CD4-positive, alpha-beta T cell (primary cell): ENCODE measurements at regions not wholly inside any gene's neighbourhood (a gene's known extent, or its start where the extent isn't known, plus 50 kb on each side); places are given as distances from the start of the nearest gene placed in this dataset.

Experiments used
- ATAC-seq: fragments of 200-7000 bp; cut with Tn5 transposase; one replicate; pipeline ENCODE4 v1.10.0; 2022; ENCODE audit warnings: mild to moderate bottlenecking; ENCODE audit not compliant: poor library complexity
- CTCF ChIA-PET: fragments of 350-600 bp; sonication (Branson Sonifier 250); formaldehyde crosslinking; loops from one replicate; lab custom pipeline; 2021; ENCODE audit warnings: antibody characterized with exemption, inconsistent platforms; lab: Charles Lee
- POLR2A ChIA-PET: fragments of 350-600 bp; sonication (Branson Sonifier 250); formaldehyde crosslinking; loops from one replicate; lab custom pipeline; 2021; ENCODE audit warnings: antibody characterized with exemption, inconsistent platforms; lab: Charles Lee
- DNase-seq, 14 experiments: peaks; one replicate each; pipeline ENCODE4 v3.0.0-alpha.2; 2013 to 2020; ENCODE audit warnings: mixed read lengths in 2 of 14
- H3K27ac ChIP-seq, 2 donors: one replicate each; pipeline versions ENCODE4 v1.5.1 to v1.7.0; 2013; ENCODE audit warnings: low read length in 2 of 2, low read depth in 1 of 2, mild to moderate bottlenecking in 1 of 2
- H3K27me3 ChIP-seq, 2 experiments: 1 replicate in 1 of 2; 2 replicates in 1 of 2; pipeline versions ENCODE4 v1.6.1 to v1.7.0; 2013; ENCODE audit warnings: low read length in 2 of 2, control low read depth in 1 of 2, mild to moderate bottlenecking in 1 of 2, moderate library complexity in 1 of 2; ENCODE audit not compliant: insufficient read depth in 2 of 2, control insufficient read depth in 1 of 2
- H3K36me3 ChIP-seq: one replicate; pipeline ENCODE4 v1.6.1; 2013; ENCODE audit warnings: low read length, control low read depth; ENCODE audit not compliant: insufficient read depth
- H3K4me1 ChIP-seq: one replicate; pipeline ENCODE4 v1.6.1; 2013; ENCODE audit warnings: low read length, control low read depth; ENCODE audit not compliant: insufficient read depth
- H3K4me3 ChIP-seq: one replicate; pipeline ENCODE4 v1.5.1; 2013; ENCODE audit warnings: mild to moderate bottlenecking, low read length, moderate library complexity
- H3K9me3 ChIP-seq, 2 experiments: 1 replicate in 1 of 2; 2 replicates in 1 of 2; pipeline versions ENCODE4 v1.6.1 to v1.7.0; 2013; ENCODE audit warnings: low read length in 2 of 2, mild to moderate bottlenecking in 2 of 2, control low read depth in 1 of 2, moderate library complexity in 1 of 2; ENCODE audit not compliant: control insufficient read depth in 1 of 2, insufficient read depth in 1 of 2
- H3K27ac Mint-ChIP-seq: one replicate; pipeline ENCODE4 v1.8.0; 2020; ENCODE audit warnings: mixed read lengths
- H3K27me3 Mint-ChIP-seq: one replicate; pipeline ENCODE4 v1.8.0; 2021; ENCODE audit warnings: mixed read lengths
- H3K36me3 Mint-ChIP-seq: one replicate; pipeline ENCODE4 v1.8.0; 2021; ENCODE audit warnings: low read depth, mixed read lengths
- H3K4me1 Mint-ChIP-seq: one replicate; pipeline ENCODE4 v1.8.0; 2021; ENCODE audit warnings: low read depth, mixed read lengths
- H3K4me3 Mint-ChIP-seq: one replicate; pipeline ENCODE4 v1.8.0; 2020; ENCODE audit warnings: mild to moderate bottlenecking, mixed read lengths
- H3K9me3 Mint-ChIP-seq: one replicate; pipeline ENCODE4 v1.8.0; 2020; ENCODE audit warnings: mixed read lengths
- intact Hi-C, 2 experiments: fragments of 100-400 bp; cut with DNase I in 1 of 2; cut with micrococcal nuclease in 1 of 2; formaldehyde crosslinking; loops; one replicate each; pipeline versions ENCODE4 v1.15.1 to v1.9.0; 2023 to 2025; cut with DNase I, micrococcal nuclease
- TF ChIP-seq, protein P1 (sequence below): fragments of 200-600 bp; IDR thresholded peaks from one replicate; pipeline ENCODE4 v1.8.0; 2022; ENCODE audit warnings: antibody characterized with exemption, mild to moderate bottlenecking

DNA sequence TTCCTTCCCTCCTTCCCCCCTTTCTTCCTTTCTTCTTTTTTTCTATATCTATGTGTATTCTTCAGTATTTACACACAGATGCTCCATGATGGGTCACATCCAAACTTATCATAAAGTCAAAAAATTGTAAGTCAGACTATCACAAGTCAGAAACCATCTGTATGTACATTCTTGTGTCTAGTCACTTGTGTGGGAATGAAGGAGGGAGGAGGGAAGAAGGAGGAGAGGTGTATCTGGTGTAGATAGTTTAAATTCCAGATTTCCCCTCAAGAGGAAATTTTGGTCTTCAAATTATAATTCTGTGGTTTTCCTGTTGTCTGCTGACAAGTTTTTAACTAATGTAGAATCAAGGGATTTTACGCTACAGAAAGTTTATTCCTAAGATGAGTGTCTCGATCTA is 287.2 kb downstream of the ETV1 start:
- Mint-ChIP-seq H3K9me3 (no peaks in the 10 kb centered on the region), H3K27ac (no peak overlapping the region), H3K4me1 (no peaks in the 10 kb centered on the region), H3K4me3 (no peak overlapping the region), H3K36me3 (no peaks in the 10 kb centered on the region), H3K27me3 (no peaks in the 10 kb centered on the region)
- Histone ChIP-seq H3K36me3 (no peaks in the 10 kb centered on the region), H3K27me3 (no peaks in the 10 kb centered on the region), H3K9me3 (no peaks in the 10 kb centered on the region), H3K27ac (no peak overlapping the region), H3K4me1 (no peaks in the 10 kb centered on the region), H3K4me3 (no peak overlapping the region)
- ChIA-PET POLR2A (no interaction called here), CTCF (no interaction called here)
- intact Hi-C loops, result no loop called here
- DNase-seq (no peak), ATAC-seq (no peak)
- TF ChIP-seq, protein P1, sequence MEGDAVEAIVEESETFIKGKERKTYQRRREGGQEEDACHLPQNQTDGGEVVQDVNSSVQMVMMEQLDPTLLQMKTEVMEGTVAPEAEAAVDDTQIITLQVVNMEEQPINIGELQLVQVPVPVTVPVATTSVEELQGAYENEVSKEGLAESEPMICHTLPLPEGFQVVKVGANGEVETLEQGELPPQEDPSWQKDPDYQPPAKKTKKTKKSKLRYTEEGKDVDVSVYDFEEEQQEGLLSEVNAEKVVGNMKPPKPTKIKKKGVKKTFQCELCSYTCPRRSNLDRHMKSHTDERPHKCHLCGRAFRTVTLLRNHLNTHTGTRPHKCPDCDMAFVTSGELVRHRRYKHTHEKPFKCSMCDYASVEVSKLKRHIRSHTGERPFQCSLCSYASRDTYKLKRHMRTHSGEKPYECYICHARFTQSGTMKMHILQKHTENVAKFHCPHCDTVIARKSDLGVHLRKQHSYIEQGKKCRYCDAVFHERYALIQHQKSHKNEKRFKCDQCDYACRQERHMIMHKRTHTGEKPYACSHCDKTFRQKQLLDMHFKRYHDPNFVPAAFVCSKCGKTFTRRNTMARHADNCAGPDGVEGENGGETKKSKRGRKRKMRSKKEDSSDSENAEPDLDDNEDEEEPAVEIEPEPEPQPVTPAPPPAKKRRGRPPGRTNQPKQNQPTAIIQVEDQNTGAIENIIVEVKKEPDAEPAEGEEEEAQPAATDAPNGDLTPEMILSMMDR, result no peak

DNA sequence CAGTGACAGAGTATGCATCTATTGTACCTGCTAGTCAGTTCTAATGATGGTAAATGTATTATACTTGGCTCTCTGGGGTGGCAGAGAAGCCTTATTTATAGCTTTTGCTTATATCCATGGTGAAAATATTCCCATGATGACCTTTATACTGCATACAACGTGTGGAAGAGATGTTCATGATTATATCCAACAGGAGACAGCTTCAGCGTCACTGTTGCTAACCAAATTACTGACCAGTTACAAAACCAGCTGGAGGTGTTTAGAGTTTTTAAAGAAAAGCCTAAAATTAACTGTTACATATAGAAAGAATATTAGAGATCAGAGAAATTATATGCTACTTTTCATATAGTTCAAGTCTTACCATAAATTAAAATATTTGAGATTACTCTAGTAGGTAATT is 280.8 kb downstream of the ETV1 start:
- no peaks in the 10 kb centered on the region for H3K27me3 Mint-ChIP-seq
- H3K4me1 Mint-ChIP-seq, result no peaks in the 10 kb centered on the region
- H3K27ac Mint-ChIP-seq, result no peak overlapping the region
- ATAC-seq (no peak), DNase-seq (no peak)
- Histone ChIP-seq H3K27ac (no peak overlapping the region), H3K4me1 (no peaks in the 10 kb centered on the region), H3K9me3 (no peaks in the 10 kb centered on the region), H3K4me3 (no peak overlapping the region), H3K36me3 (no peaks in the 10 kb centered on the region), H3K27me3 (no peaks in the 10 kb centered on the region)
- H3K36me3 Mint-ChIP-seq, result no peaks in the 10 kb centered on the region
- ChIA-PET POLR2A (no interaction called here), CTCF (no interaction called here)
- TF ChIP-seq, protein P1, result no peak
- H3K9me3 Mint-ChIP-seq, result no peaks in the 10 kb centered on the region
- intact Hi-C loops, result no loop called here
- no peak overlapping the region for H3K4me3 Mint-ChIP-seq

DNA sequence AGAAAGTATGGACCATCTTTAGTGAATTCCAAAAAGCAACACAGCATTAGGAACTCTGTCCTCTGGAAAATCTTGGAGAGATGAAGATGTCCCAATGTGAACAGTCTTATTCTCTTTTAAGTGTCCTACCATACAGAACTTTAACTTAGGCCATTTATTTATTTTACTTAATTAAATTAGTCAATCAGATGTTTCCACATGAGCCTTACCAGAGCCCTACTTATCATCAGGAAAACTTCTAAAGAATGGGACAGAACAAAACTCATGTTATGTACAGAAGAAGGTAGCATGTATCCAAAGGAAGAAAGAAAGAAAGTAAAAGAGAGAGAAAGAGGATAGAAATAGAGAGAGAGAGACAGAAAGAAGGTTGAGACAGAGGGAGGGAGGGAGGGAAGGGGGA is 276.4 kb downstream of the ETV1 start:
- Mint-ChIP-seq H3K4me3 (no peak overlapping the region), H3K9me3 (peaks cover 4% of the 10 kb centered on the region), H3K27me3 (no peaks in the 10 kb centered on the region), H3K27ac (no peak overlapping the region), H3K4me1 (no peaks in the 10 kb centered on the region), H3K36me3 (no peaks in the 10 kb centered on the region)
- H3K36me3 ChIP-seq, result no peaks in the 10 kb centered on the region
- TF ChIP-seq, protein P1, result no peak
- H3K27ac ChIP-seq, result no peak overlapping the region
- H3K9me3 ChIP-seq, result no peaks in the 10 kb centered on the region
- no peaks in the 10 kb centered on the region for H3K27me3 ChIP-seq
- H3K4me3 ChIP-seq, result no peak overlapping the region
- ATAC-seq (no peak), DNase-seq (no peak)
- POLR2A ChIA-PET, result no interaction called here
- intact Hi-C loops, result no loop called here
- CTCF ChIA-PET, result no interaction called here
- no peaks in the 10 kb centered on the region for H3K4me1 ChIP-seq
